ENCODE measurements at regions not wholly inside any gene's neighbourhood (a gene's known extent, or its start where the extent isn't known, plus 50 kb on each side); places are given as distances from the start of the nearest gene placed in this dataset.
A peak's percentile ranks its signal among the peaks of the same experiment; 100 is the strongest.
"Not testable (repeated sequence)": the region's sequence is repeated elsewhere in the genome, so short reads cannot be mapped to it uniquely, and the experiment has no call there.

GRCh38 chr5:51997949-51998348 lies 614.7 kb downstream of the ISL1 start:
- no peaks in the 10 kb centered on the region for H3K36me3 ChIP-seq (ENCODE audit: insufficient read depth, low read length)
- H3K4me3 ChIP-seq (ENCODE audit: low read length) = no peak overlapping the region
- H3K9me3 ChIP-seq (ENCODE audit: low read length) = no peaks in the 10 kb centered on the region
- no peak overlapping the region for H3K4me3 Mint-ChIP-seq
- DNase-seq = no peak
- H3K27me3 ChIP-seq (ENCODE audit: insufficient read depth, low read length, poor library complexity, severe bottlenecking) = no peaks in the 10 kb centered on the region
- ChIA-PET POLR2A (no interaction called here), CTCF (no interaction called here)
- no peaks in the 10 kb centered on the region for H3K27me3 Mint-ChIP-seq
- no peaks in the 10 kb centered on the region for H3K4me1 ChIP-seq (ENCODE audit: insufficient read depth, low read length)
- no peaks in the 10 kb centered on the region for H3K4me1 Mint-ChIP-seq
- no peak overlapping the region for H3K27ac ChIP-seq (ENCODE audit: low read depth, low read length)
- H3K9me3 Mint-ChIP-seq = peaks cover under 1 to 5% (median 5%) of the 10 kb centered on the region in 5 donors
- H3K36me3 Mint-ChIP-seq = no peaks in the 10 kb centered on the region
- H3K27ac Mint-ChIP-seq = no peak overlapping the region

DNA sequence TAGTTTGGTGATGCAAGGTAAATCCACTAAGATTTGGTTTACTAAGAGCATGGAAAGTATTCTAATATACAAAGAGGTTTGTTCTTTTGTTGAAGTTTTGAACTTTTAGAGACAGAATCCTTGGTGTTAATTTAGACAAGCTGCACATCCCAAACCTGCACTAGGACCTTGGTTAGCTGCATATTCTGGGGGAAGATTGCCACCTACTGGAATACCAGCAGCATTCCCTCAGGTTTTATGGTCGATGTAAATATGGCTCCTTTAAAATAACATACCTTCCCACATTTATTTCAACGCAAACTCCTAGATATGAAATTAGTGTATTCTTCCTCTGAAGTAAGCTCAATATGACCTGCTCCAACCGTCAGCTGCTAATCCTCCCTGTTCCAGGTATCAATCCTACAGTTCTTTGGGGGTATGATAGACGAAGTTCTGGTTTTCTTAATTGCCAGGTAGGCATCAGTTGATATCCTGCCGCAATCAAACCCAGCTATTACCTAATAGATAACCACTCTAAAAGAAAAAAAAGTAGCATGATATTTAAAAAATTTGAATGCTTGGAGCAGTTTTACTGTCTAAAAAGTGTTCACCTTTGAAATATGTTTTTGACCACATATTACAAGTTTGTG lies 624.1 kb downstream of the ISL1 start:
- H3K4me3 ChIP-seq (ENCODE audit: low read length) = no peak overlapping the region
- H3K27ac Mint-ChIP-seq = peak overlapping the region in 1 of 8 donors; percentile 12
- no peak for DNase-seq
- peaks cover 0 to 3% (median 2%) of the 10 kb centered on the region in 5 donors for H3K9me3 Mint-ChIP-seq
- no peaks in the 10 kb centered on the region for H3K27me3 Mint-ChIP-seq
- no peaks in the 10 kb centered on the region for H3K36me3 Mint-ChIP-seq
- CTCF ChIA-PET = no interaction called here
- H3K36me3 ChIP-seq (ENCODE audit: insufficient read depth, low read length) = no peaks in the 10 kb centered on the region
- POLR2A ChIA-PET = no interaction called here
- H3K4me1 Mint-ChIP-seq = no peaks in the 10 kb centered on the region
- H3K4me3 Mint-ChIP-seq = no peak overlapping the region
- no peaks in the 10 kb centered on the region for H3K9me3 ChIP-seq (ENCODE audit: low read length)
- no peak overlapping the region for H3K27ac ChIP-seq (ENCODE audit: low read depth, low read length)
- no peaks in the 10 kb centered on the region for H3K4me1 ChIP-seq (ENCODE audit: insufficient read depth, low read length)
- no peaks in the 10 kb centered on the region for H3K27me3 ChIP-seq (ENCODE audit: insufficient read depth, low read length, poor library complexity, severe bottlenecking)

DNA sequence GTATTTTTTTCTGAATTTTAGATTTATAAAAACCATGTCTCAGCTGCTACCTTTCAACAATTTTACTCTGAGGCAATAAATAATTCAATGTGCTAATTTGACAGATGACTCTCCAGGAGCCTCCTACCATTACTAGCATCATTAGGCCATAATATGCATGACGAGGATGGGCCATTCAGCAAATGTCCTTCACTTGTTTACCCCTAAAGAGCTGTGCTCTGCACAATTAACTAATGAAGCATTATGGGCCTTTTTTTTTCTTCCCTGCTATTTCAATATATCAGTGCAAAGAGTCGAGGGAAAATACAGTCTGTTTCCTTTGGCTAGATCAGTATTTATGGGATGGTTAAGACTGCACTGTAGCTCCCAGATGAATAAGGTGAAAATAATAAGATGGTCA lies 627.2 kb downstream of the ISL1 start:
- Histone ChIP-seq H3K36me3 (ENCODE audit: insufficient read depth, low read length) (no peaks in the 10 kb centered on the region), H3K4me1 (ENCODE audit: insufficient read depth, low read length) (no peaks in the 10 kb centered on the region), H3K4me3 (ENCODE audit: low read length) (no peak overlapping the region), H3K9me3 (ENCODE audit: low read length) (no peaks in the 10 kb centered on the region), H3K27me3 (ENCODE audit: insufficient read depth, low read length, poor library complexity, severe bottlenecking) (no peaks in the 10 kb centered on the region), H3K27ac (ENCODE audit: low read depth, low read length) (no peak overlapping the region)
- CTCF ChIA-PET = no interaction called here
- DNase-seq = no peak
- Mint-ChIP-seq H3K9me3 (peaks cover 0 to 3% (median 2%) of the 10 kb centered on the region in 5 donors), H3K4me3 (no peak overlapping the region), H3K4me1 (no peaks in the 10 kb centered on the region), H3K27me3 (no peaks in the 10 kb centered on the region), H3K36me3 (no peaks in the 10 kb centered on the region), H3K27ac (no peak overlapping the region)
- POLR2A ChIA-PET = no interaction called here

DNA sequence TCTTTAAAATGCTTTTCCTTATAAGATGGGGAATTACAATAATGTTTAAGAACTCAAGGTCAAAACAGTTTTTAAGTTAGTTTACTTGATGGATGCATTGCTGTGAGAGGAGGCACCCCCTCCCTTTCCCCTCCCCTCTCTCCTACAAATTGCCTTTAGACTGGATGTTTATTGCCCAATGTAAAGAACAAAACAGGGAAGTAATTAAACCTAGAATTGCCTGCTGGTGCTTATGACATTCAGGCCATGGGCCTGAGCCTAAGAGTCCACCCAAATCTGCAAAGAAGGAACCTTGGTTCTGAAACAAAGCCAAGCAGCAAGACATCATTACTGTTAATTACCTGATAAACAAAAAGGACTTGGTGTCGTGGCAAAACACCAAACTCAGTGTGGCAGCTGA lies 630.3 kb downstream of the ISL1 start:
- DNase-seq = no peak
- Histone ChIP-seq H3K27ac (ENCODE audit: low read depth, low read length) (no peak overlapping the region), H3K4me3 (ENCODE audit: low read length) (no peak overlapping the region), H3K36me3 (ENCODE audit: insufficient read depth, low read length) (no peaks in the 10 kb centered on the region), H3K4me1 (ENCODE audit: insufficient read depth, low read length) (no peaks in the 10 kb centered on the region), H3K9me3 (ENCODE audit: low read length) (no peaks in the 10 kb centered on the region), H3K27me3 (ENCODE audit: insufficient read depth, low read length, poor library complexity, severe bottlenecking) (no peaks in the 10 kb centered on the region)
- Mint-ChIP-seq H3K4me3 (no peak overlapping the region), H3K9me3 (peaks cover 0 to 11% (median 3%) of the 10 kb centered on the region in 5 donors), H3K36me3 (no peaks in the 10 kb centered on the region), H3K4me1 (no peaks in the 10 kb centered on the region), H3K27ac (no peak overlapping the region), H3K27me3 (no peaks in the 10 kb centered on the region)
- ChIA-PET POLR2A (no interaction called here), CTCF (no interaction called here)

DNA sequence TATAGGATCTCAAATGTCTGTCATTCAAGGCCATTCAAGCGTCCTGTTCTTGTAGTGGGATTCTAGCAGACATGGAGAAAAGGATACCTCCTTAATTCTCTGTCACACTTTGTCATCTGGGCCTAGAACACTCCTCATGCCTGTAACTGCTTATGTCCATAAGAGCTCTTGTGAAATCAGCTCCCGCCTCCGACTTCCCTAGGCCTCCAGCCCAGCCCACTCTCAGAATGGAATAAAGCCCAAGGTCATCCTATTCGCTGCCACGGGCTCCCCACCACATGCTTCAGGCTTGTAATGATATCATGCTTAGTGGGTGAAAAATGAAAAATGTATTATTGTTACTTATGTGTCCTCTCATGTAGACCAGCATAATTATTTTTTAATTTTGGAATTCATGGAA lies 632.5 kb downstream of the ISL1 start:
- Histone ChIP-seq H3K36me3 (ENCODE audit: insufficient read depth, low read length) (no peaks in the 10 kb centered on the region), H3K27ac (ENCODE audit: low read depth, low read length) (no peak overlapping the region), H3K4me1 (ENCODE audit: insufficient read depth, low read length) (no peaks in the 10 kb centered on the region), H3K4me3 (ENCODE audit: low read length) (no peak overlapping the region), H3K9me3 (ENCODE audit: low read length) (no peaks in the 10 kb centered on the region), H3K27me3 (ENCODE audit: insufficient read depth, low read length, poor library complexity, severe bottlenecking) (no peaks in the 10 kb centered on the region)
- no peak for DNase-seq
- no peaks in the 10 kb centered on the region for H3K4me1 Mint-ChIP-seq
- H3K4me3 Mint-ChIP-seq = no peak overlapping the region
- ChIA-PET CTCF (no interaction called here), POLR2A (no interaction called here)
- no peaks in the 10 kb centered on the region for H3K27me3 Mint-ChIP-seq
- peaks cover 0 to 11% (median 5%) of the 10 kb centered on the region in 5 donors for H3K9me3 Mint-ChIP-seq
- H3K27ac Mint-ChIP-seq = no peak overlapping the region
- H3K36me3 Mint-ChIP-seq = no peaks in the 10 kb centered on the region

DNA sequence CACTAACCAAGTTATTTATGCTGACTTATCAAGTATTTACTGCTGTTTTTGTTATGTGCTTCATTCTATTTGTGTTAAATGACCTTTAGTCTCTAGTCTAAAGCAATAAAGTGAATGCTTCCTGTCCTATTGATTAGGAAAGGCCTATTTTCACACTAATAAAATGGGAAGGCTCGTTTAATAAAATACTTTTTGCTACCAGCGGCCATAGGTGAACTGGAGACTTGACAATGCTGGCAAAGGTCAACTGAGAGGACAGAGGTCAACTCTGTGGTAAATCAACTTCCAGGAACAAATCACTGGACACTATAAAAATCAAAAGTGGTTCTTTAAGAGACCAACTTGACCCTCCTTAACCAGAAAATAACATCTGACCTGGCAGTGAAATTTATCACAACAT lies 634.3 kb downstream of the ISL1 start:
- Histone ChIP-seq H3K27ac (ENCODE audit: low read depth, low read length) (no peak overlapping the region), H3K4me3 (ENCODE audit: low read length) (no peak overlapping the region), H3K9me3 (ENCODE audit: low read length) (no peaks in the 10 kb centered on the region), H3K27me3 (ENCODE audit: insufficient read depth, low read length, poor library complexity, severe bottlenecking) (no peaks in the 10 kb centered on the region), H3K36me3 (ENCODE audit: insufficient read depth, low read length) (no peaks in the 10 kb centered on the region), H3K4me1 (ENCODE audit: insufficient read depth, low read length) (no peaks in the 10 kb centered on the region)
- Mint-ChIP-seq H3K9me3 (peaks cover 0 to 11% (median 5%) of the 10 kb centered on the region in 5 donors), H3K36me3 (no peaks in the 10 kb centered on the region), H3K4me1 (no peaks in the 10 kb centered on the region), H3K27me3 (no peaks in the 10 kb centered on the region), H3K27ac (no peak overlapping the region), H3K4me3 (no peak overlapping the region)
- POLR2A ChIA-PET = no interaction called here
- CTCF ChIA-PET = no interaction called here
- no peak for DNase-seq

- DNase-seq = no peak
- no peaks in the 10 kb centered on the region for H3K27me3 ChIP-seq (ENCODE audit: insufficient read depth, low read length, poor library complexity, severe bottlenecking)
- no peaks in the 10 kb centered on the region for H3K4me1 ChIP-seq (ENCODE audit: insufficient read depth, low read length)
- CTCF ChIA-PET = no interaction called here
- Mint-ChIP-seq H3K27ac (no peak overlapping the region), H3K36me3 (no peaks in the 10 kb centered on the region), H3K27me3 (no peaks in the 10 kb centered on the region), H3K4me3 (no peak overlapping the region), H3K9me3 (peaks cover 0 to 10% (median 3%) of the 10 kb centered on the region in 5 donors), H3K4me1 (no peaks in the 10 kb centered on the region)
- no peak overlapping the region for H3K4me3 ChIP-seq (ENCODE audit: low read length)
- POLR2A ChIA-PET = no interaction called here
- no peak overlapping the region for H3K27ac ChIP-seq (ENCODE audit: low read depth, low read length)
- no peaks in the 10 kb centered on the region for H3K9me3 ChIP-seq (ENCODE audit: low read length)
- no peaks in the 10 kb centered on the region for H3K36me3 ChIP-seq (ENCODE audit: insufficient read depth, low read length)
Measured at GRCh38 chr5:52024359-52024758, 641.1 kb downstream of the ISL1 start.

DNA sequence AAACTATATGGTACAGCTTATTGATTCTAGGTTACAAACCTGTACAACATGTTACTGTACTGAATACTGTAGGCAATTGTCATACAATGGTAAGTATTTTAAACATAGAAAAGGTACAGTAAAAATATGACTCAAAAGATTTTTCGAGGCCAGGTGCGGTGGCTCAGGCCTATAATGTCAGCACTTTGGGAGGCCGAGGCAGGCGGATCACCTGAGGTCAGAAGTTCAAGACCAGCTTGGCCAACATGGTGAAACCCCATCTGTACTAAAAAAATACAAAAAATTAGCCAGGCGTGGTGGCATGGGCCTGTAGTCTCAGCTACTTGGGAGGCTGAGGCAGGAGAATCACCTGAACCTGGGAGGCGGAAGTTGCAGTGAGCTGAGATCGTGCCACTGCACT lies 646.6 kb downstream of the ISL1 start:
- H3K4me3 ChIP-seq (ENCODE audit: low read length); H3K4me1 Mint-ChIP-seq; H3K36me3 ChIP-seq (ENCODE audit: insufficient read depth, low read length); H3K27ac ChIP-seq (ENCODE audit: low read depth, low read length); CTCF ChIA-PET; H3K9me3 ChIP-seq (ENCODE audit: low read length); DNase-seq; POLR2A ChIA-PET; H3K4me1 ChIP-seq (ENCODE audit: insufficient read depth, low read length); H3K36me3 Mint-ChIP-seq; H3K27me3 Mint-ChIP-seq; H3K4me3 Mint-ChIP-seq; H3K27me3 ChIP-seq (ENCODE audit: insufficient read depth, low read length, poor library complexity, severe bottlenecking); H3K27ac Mint-ChIP-seq: not testable (repeated sequence)
- H3K9me3 Mint-ChIP-seq = peaks cover 0 to 14% (median 3%) of the 10 kb centered on the region in 5 donors

- H3K4me3 ChIP-seq (ENCODE audit: low read length) = no peak overlapping the region
- no peak overlapping the region for H3K27ac ChIP-seq (ENCODE audit: low read depth, low read length)
- no peak overlapping the region for H3K27ac Mint-ChIP-seq
- no peaks in the 10 kb centered on the region for H3K4me1 ChIP-seq (ENCODE audit: insufficient read depth, low read length)
- ChIA-PET POLR2A (no interaction called here), CTCF (no interaction called here)
- H3K4me3 Mint-ChIP-seq = no peak overlapping the region
- H3K9me3 Mint-ChIP-seq = peaks cover 0 to 13% (median 0%) of the 10 kb centered on the region in 5 donors
- no peaks in the 10 kb centered on the region for H3K36me3 Mint-ChIP-seq
- H3K4me1 Mint-ChIP-seq = no peaks in the 10 kb centered on the region
- no peaks in the 10 kb centered on the region for H3K36me3 ChIP-seq (ENCODE audit: insufficient read depth, low read length)
- DNase-seq = no peak
- no peaks in the 10 kb centered on the region for H3K27me3 ChIP-seq (ENCODE audit: insufficient read depth, low read length, poor library complexity, severe bottlenecking)
- no peaks in the 10 kb centered on the region for H3K27me3 Mint-ChIP-seq
- H3K9me3 ChIP-seq (ENCODE audit: low read length) = no peaks in the 10 kb centered on the region
Measured at GRCh38 chr5:52041842-52042241, 658.6 kb downstream of the ISL1 start.

Data from CD8-positive, alpha-beta memory T cell (primary cell).